ENCODE measurements at regions not wholly inside any gene's neighbourhood (a gene's known extent, or its start where the extent isn't known, plus 50 kb on each side); places are given as distances from the start of the nearest gene placed in this dataset.

DNA sequence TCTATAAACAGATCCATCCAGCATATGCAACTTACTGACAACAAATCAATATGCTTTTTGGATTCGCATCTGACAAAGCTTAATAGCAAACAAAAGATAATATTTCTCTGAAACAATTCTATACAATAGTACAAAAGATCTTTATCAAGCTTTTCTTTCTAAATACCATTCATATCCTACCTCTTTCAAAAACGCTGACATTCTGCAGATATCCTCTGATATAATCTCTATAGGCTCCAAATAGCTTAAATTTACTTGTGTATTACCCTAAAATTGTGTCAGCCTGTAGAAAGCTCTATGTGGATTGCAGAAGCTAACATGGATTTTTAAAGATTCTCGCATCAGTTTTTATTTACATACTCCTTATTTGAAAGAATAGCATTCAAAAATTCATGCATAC lies 260.6 kb downstream of the GASK1B start:
- WGBS, 2 donors = 83 to 87% methylated on average over 3 of the region's 3 CpGs
- no peak for TF ChIP-seq POLR2AphosphoS5 (IDR thresholded peaks at IDR 0.05)
- H3K4me3 ChIP-seq = no peak overlapping the region

DNA sequence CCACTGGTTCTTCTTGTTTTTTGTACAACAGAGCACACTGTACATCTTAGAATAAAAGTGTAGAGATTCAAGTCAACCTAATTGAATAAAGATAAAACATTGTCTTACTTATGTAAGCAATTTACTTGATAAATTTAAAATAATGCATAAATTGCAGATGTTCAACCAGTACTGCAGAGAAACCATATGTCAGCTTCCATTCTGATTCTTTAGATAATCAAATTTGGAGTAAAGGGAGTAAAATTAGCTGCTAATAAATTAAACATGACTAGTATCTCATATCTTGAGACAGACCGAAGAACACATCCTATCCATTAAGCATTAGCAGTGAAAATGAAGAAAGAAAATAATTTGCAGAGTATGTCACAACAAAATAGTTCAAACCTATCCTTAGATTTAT lies 261.2 kb downstream of the GASK1B start:
- intact Hi-C loops (cut with DNase I) = no loop called here
- H3K4me3 ChIP-seq = no peak overlapping the region
- TF ChIP-seq EP300 (IDR thresholded peaks at IDR 0.05) (no peak), POLR2AphosphoS5 (IDR thresholded peaks at IDR 0.05) (no peak), POLR2A (IDR thresholded peaks at IDR 0.05) (no peak)
- TF ChIP-seq, protein P1, sequence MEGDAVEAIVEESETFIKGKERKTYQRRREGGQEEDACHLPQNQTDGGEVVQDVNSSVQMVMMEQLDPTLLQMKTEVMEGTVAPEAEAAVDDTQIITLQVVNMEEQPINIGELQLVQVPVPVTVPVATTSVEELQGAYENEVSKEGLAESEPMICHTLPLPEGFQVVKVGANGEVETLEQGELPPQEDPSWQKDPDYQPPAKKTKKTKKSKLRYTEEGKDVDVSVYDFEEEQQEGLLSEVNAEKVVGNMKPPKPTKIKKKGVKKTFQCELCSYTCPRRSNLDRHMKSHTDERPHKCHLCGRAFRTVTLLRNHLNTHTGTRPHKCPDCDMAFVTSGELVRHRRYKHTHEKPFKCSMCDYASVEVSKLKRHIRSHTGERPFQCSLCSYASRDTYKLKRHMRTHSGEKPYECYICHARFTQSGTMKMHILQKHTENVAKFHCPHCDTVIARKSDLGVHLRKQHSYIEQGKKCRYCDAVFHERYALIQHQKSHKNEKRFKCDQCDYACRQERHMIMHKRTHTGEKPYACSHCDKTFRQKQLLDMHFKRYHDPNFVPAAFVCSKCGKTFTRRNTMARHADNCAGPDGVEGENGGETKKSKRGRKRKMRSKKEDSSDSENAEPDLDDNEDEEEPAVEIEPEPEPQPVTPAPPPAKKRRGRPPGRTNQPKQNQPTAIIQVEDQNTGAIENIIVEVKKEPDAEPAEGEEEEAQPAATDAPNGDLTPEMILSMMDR (IDR thresholded peaks at IDR 0.05) = no peak
- H3K27me3 ChIP-seq = no peaks in the 10 kb centered on the region
- DNase-seq = no peak
- H3K27ac ChIP-seq = no peak overlapping the region
- no peaks in the 10 kb centered on the region for H3K4me1 ChIP-seq
- no peaks in the 10 kb centered on the region for H3K9me3 ChIP-seq
- no peaks in the 10 kb centered on the region for H3K36me3 ChIP-seq
- 86 to 93% methylated on average over 1 of the region's 1 CpG for WGBS, 2 donors

More for the DNA sequence above, 260.6 kb downstream of the GASK1B start:
- intact Hi-C loops (cut with DNase I) = no loop called here
- DNase-seq = no peak
- Histone ChIP-seq H3K27ac (no peak overlapping the region), H3K9me3 (no peaks in the 10 kb centered on the region), H3K4me1 (no peaks in the 10 kb centered on the region), H3K27me3 (no peaks in the 10 kb centered on the region), H3K36me3 (no peaks in the 10 kb centered on the region)

DNA sequence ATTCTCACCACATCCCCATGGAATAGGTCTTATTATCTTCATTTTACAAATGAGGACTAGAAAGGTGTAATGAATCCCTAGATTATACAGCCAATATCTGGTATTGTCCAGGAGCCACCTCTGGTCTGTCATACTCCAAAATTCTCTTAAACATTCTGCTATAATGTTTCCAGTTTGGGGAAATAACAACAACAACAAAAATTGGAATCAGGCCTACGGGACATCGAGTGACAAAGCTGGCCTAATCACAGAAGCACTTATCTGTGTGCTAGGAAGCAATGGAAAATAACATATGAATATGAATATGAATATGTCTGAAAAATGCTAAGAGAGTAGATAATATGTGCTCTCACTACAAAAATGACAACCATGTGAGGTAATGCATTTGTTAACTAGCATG lies 264.1 kb downstream of the GASK1B start:
- intact Hi-C loops (cut with DNase I) = no loop called here
- TF ChIP-seq POLR2A (IDR thresholded peaks at IDR 0.05) = no peak
- no peaks in the 10 kb centered on the region for H3K4me1 ChIP-seq
- 90 to 96% methylated on average over 2 of the region's 2 CpGs for WGBS, 2 donors
- H3K9me3 ChIP-seq = no peaks in the 10 kb centered on the region
- H3K4me3 ChIP-seq = no peak overlapping the region
- no peaks in the 10 kb centered on the region for H3K27me3 ChIP-seq
- DNase-seq = no peak
- H3K27ac ChIP-seq = no peak overlapping the region
- no peaks in the 10 kb centered on the region for H3K36me3 ChIP-seq

DNA sequence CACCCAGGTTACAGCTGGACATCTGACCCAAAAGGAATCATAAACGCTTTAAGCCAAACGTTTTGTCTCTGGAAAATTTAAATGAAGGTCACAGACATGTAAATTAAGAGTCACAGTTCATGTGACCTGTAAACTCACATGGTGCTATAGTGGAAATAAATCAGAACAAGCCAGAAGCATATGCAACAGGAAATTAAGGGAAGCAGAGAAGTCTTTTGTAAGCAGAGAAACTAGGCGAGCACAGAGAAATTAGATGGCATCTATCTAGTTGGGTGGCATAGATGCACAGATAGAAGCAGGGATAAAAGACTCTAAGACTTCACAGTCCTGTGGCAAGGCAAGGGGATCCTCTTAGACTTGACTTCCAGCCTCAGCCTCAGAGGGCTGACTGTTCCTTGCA lies 264.8 kb downstream of the GASK1B start:
- TF ChIP-seq POLR2AphosphoS5 (IDR thresholded peaks at IDR 0.05) = no peak
- TF ChIP-seq, protein P1 (IDR thresholded peaks at IDR 0.05) = no peak
- no peak for TF ChIP-seq POLR2A (IDR thresholded peaks at IDR 0.05)
- no peak for TF ChIP-seq EP300 (IDR thresholded peaks at IDR 0.05)
- 62 to 68% methylated on average over 3 of the region's 3 CpGs for WGBS, 2 donors

DNA sequence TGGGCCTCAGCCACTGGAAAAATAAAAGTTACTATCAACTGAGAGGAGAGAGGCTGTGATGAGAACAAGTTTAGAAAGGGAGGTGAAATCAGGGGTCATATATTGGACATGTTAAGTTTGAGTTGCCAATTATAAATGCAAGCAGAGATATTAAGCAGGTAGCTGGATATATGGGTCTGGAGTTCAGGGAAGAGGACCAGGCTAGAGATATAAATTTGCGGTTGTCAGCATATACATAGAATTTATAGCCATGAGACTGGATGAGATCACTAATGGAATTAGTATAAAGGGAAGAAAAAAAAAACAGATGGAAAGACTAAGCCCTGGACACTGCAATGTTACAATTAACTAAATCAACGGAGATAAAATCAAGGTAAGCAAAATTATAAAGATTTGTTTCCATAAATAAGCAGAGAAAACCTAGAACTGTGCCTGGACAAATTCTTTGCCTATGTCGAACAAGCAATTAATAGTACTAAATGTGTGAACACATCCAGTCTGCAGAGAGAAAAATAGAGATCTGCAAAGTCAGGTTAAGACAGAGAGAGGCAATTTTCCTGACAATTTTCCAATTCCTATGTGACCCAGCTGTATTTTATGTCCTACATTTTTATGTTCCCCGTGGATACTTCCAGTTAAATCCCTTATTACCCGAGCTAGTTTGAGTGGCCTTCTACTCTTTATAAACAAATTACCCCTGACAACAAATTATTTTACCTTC lies 265.4 kb downstream of the GASK1B start:
- Histone ChIP-seq H3K27me3 (no peaks in the 10 kb centered on the region), H3K4me1 (no peaks in the 10 kb centered on the region), H3K27ac (no peak overlapping the region), H3K36me3 (no peaks in the 10 kb centered on the region), H3K4me3 (no peak overlapping the region), H3K9me3 (no peaks in the 10 kb centered on the region)
- WGBS, 2 donors = 67 to 75% methylated on average over 5 of the region's 5 CpGs
- no peak for TF ChIP-seq POLR2AphosphoS5 (IDR thresholded peaks at IDR 0.05)
- no peak for TF ChIP-seq POLR2A (IDR thresholded peaks at IDR 0.05)
- TF ChIP-seq EP300 (IDR thresholded peaks at IDR 0.05) = no peak
- TF ChIP-seq, protein P1 (IDR thresholded peaks at IDR 0.05) = no peak
- intact Hi-C loops (cut with DNase I) = no loop called here
- no peak for DNase-seq

More for the DNA sequence above, 264.8 kb downstream of the GASK1B start:
- no peak overlapping the region for H3K27ac ChIP-seq
- no peaks in the 10 kb centered on the region for H3K27me3 ChIP-seq
- no peaks in the 10 kb centered on the region for H3K9me3 ChIP-seq
- no peaks in the 10 kb centered on the region for H3K4me1 ChIP-seq
- H3K36me3 ChIP-seq = no peaks in the 10 kb centered on the region
- intact Hi-C loops (cut with DNase I) = no loop called here
- no peak overlapping the region for H3K4me3 ChIP-seq
- DNase-seq = no peak

Data from sigmoid colon (tissue), 6 donors.